GM12891 (cell line): ENCODE measurements at regions not wholly inside any gene's neighbourhood (a gene's known extent, or its start where the extent isn't known, plus 50 kb on each side); places are given as distances from the start of the nearest gene placed in this dataset.

Experiments used
- PAX5 ChIP-seq: IDR thresholded peaks from 2 replicates; pipeline ENCODE4 v1.6.1; 2011; ENCODE audit warnings: low read length, moderate library complexity, mild to moderate bottlenecking; ENCODE audit not compliant: insufficient read depth, severe bottlenecking
- POLR2A ChIP-seq: IDR thresholded peaks from 2 replicates; pipeline ENCODE4 v1.6.1; 2011; ENCODE audit warnings: low read depth, low read length, control low read depth
- POLR2AphosphoS5 ChIP-seq: IDR thresholded peaks from 2 replicates; pipeline ENCODE4 v1.6.1; 2011; ENCODE audit warnings: low read depth, low read length, control low read depth
- POU2F2 ChIP-seq: IDR thresholded peaks from 2 replicates; pipeline ENCODE4 v1.6.1; 2011; ENCODE audit warnings: low read depth, mild to moderate bottlenecking, control low read depth, low read length, moderate library complexity
- SPI1 ChIP-seq: IDR thresholded peaks from 2 replicates; pipeline ENCODE4 v1.6.1; 2011; ENCODE audit warnings: low read depth, low read length, control low read depth
- TAF1 ChIP-seq: IDR thresholded peaks from 2 replicates; pipeline ENCODE4 v1.6.1; 2011; ENCODE audit warnings: low read depth, low read length, control low read depth

- TF ChIP-seq POU2F2 (no peak), POLR2A (no peak), TAF1 (no peak), SPI1 (no peak), POLR2AphosphoS5 (no peak), PAX5 (no peak)
These were observed 1372.7 kb downstream of the AACS start for GRCh38 chr12:126437934-126438333.
